Neural crest cell (in vitro differentiated cells): ENCODE measurements at regions not wholly inside any gene's neighbourhood (a gene's known extent, or its start where the extent isn't known, plus 50 kb on each side); places are given as distances from the start of the nearest gene placed in this dataset.

Experiments
- DNase-seq: peaks from one replicate; pipeline ENCODE4 v3.0.0; 2021; ENCODE audit warnings: low read depth, mixed read lengths, low spot score
- H3K27ac Mint-ChIP-seq: one replicate; pipeline ENCODE4 v1.8.0; 2021; ENCODE audit warnings: mild to moderate bottlenecking, mixed read lengths; ENCODE audit not compliant: unreplicated experiment
- H3K27me3 Mint-ChIP-seq: 2 replicates; pipeline ENCODE4 v1.8.0; 2021; ENCODE audit warnings: low read depth, mild to moderate bottlenecking, mixed read lengths
- H3K36me3 Mint-ChIP-seq: 2 replicates; pipeline ENCODE4 v1.8.0; 2021; ENCODE audit warnings: low read depth, mild to moderate bottlenecking, mixed read lengths
- H3K4me1 Mint-ChIP-seq: 2 replicates; pipeline ENCODE4 v1.8.0; 2021; ENCODE audit warnings: mixed read lengths
- H3K4me3 Mint-ChIP-seq: one replicate; pipeline ENCODE4 v1.8.0; 2021; ENCODE audit warnings: mild to moderate bottlenecking, mixed read lengths
- H3K9me3 Mint-ChIP-seq: 2 replicates; pipeline ENCODE4 v1.8.0; 2021; ENCODE audit warnings: mixed read lengths
- CTCF ChIP-seq: fragments of 200-600 bp; sonication (generic); conservative IDR thresholded peaks from 2 replicates; pipeline ENCODE4 v1.5.0; 2021; ENCODE audit warnings: antibody characterized with exemption, mild to moderate bottlenecking

DNA sequence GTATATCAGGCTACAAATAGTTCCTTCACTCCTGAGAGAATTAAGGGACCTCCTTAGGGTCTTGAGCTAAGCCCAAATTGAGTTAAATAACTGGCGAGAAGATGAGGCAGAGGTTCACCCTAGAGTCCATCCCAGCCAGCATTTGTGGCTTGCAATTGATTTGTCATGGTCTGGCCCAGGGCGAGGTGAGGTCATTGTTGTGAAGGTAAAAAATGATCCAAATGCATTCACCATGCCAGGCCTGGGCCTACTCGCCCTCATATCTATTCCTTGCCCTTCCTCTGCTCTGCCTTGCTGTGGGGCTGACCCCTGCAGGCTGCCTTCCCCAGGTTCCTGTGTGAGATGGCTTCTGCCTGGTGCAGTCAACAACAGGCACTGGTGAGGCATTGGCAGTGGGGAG is 207.2 kb downstream of the ZNF365 start:
- Mint-ChIP-seq H3K27me3 (no peaks in the 10 kb centered on the region), H3K4me3 (no peak overlapping the region), H3K4me1 (no peaks in the 10 kb centered on the region), H3K36me3 (no peaks in the 10 kb centered on the region), H3K9me3 (no peaks in the 10 kb centered on the region), H3K27ac (no peak overlapping the region)
- no peak for DNase-seq
- no peak for TF ChIP-seq CTCF

GRCh38 chr10:62582101-62582705 is 208.0 kb downstream of the ZNF365 start:
- Mint-ChIP-seq H3K4me1 (no peaks in the 10 kb centered on the region), H3K27ac (no peak overlapping the region), H3K4me3 (no peak overlapping the region), H3K36me3 (no peaks in the 10 kb centered on the region), H3K9me3 (no peaks in the 10 kb centered on the region), H3K27me3 (no peaks in the 10 kb centered on the region)
- TF ChIP-seq CTCF = no peak
- DNase-seq = no peak

DNA sequence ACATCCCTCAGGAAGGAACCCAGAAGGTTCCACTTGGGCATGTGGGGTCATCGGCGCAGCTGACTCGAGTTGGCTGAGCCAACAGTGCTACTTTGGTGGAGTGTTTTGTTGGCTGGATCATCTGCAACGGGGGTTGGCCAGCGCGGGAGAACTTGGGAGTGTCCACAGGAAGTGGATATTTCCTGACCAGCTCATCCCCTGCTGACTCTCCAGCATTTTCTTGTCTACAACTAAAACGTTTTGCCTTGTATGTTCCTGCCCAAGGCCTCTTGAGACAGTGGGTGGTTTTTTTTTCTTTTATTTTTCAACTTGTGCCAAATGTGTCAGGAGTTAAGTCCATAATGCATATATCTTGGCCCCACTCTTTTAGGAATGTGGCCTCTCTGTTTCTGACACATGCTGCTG is 208.6 kb downstream of the ZNF365 start:
- Mint-ChIP-seq H3K27me3 (no peaks in the 10 kb centered on the region), H3K36me3 (no peaks in the 10 kb centered on the region), H3K9me3 (no peaks in the 10 kb centered on the region), H3K4me1 (no peaks in the 10 kb centered on the region), H3K27ac (no peak overlapping the region), H3K4me3 (no peak overlapping the region)
- DNase-seq = no peak
- no peak for TF ChIP-seq CTCF

DNA sequence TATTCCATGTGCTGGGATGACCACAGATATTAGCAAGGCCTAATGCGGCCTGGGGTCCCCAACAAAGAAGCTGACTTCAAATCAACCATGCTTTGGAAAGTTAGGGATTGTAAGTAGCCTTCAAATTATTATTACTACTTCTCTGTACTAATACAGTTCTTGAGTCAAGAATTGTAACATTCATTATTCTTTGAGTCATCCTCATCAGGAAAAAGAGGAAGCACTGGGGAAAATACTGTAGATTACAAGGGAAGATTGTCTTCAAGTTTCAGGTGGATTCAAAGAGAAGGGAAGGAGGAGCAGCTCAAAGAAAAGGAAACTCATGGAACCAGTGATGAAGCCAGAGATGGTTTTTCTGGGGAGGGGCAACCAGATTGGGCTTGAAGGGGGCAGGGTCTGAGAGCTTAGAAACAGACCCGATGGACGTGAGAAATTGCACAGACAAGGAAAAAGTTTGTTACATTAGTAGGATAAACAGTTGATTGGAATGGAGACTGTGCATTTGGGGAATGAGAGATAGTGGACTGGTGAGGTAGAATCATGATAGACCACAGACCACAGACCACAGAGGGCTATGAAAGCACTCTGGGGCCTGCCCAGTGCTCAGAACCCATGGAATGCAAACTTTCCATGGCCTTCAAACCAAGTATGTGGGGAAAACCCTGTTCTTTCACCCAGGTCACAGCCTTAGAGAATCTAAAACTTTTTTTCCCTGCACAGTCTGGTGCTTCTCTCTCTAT is 209.9 kb downstream of the ZNF365 start:
- DNase-seq = no peak
- Mint-ChIP-seq H3K27me3 (no peaks in the 10 kb centered on the region), H3K9me3 (no peaks in the 10 kb centered on the region), H3K4me1 (no peaks in the 10 kb centered on the region), H3K27ac (no peak overlapping the region), H3K4me3 (no peak overlapping the region), H3K36me3 (no peaks in the 10 kb centered on the region)
- TF ChIP-seq CTCF = no peak

DNA sequence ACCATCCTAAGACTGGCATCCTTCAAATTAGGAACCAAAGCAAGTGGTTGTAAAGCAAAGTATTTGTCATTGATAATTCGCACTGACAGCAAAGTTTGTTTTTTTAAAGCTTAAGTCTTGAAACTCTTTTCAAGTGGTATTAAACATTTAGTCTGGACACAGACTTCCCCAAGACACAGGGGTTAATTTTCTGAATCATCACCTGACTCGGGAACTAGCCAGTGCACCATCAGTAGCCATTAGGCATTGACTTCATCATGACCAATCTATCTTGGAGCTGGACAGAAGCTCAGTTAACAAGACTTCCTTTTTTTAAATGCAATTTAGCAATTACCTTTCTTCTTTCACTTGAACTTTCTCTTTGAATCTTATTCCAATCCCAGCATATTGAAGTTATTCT is 210.6 kb downstream of the ZNF365 start:
- H3K36me3 Mint-ChIP-seq = no peaks in the 10 kb centered on the region
- H3K27me3 Mint-ChIP-seq = no peaks in the 10 kb centered on the region
- H3K4me1 Mint-ChIP-seq = no peaks in the 10 kb centered on the region
- H3K4me3 Mint-ChIP-seq = no peak overlapping the region
- DNase-seq = no peak
- no peaks in the 10 kb centered on the region for H3K9me3 Mint-ChIP-seq
- TF ChIP-seq CTCF = no peak
- H3K27ac Mint-ChIP-seq = no peak overlapping the region
